ENCODE measurements at regions not wholly inside any gene's neighbourhood (a gene's known extent, or its start where the extent isn't known, plus 50 kb on each side); places are given as distances from the start of the nearest gene placed in this dataset.

GRCh38 chr2:88834376-88834775 is 142.9 kb downstream of the RPIA start:
- DNase-seq, result no peak

DNA sequence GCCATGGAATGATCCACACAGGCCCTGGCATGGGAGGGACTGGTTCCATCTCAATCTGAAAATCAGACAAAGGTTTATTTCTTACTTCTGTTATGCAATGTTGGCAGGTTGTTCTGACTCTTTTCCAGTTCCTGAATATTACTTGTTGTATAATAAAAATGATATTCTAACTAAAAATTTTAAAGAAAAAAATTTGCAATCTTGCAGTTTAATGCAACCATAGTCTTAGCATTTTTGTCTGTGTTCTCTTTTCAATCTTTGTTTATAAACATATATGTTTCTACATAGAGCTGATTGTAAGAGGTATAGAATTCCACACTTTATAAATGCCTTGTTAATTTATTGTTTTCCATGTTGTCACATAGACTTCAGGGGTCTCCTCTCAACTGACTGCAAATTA is 143.4 kb downstream of the RPIA start:
- no peak for DNase-seq

DNA sequence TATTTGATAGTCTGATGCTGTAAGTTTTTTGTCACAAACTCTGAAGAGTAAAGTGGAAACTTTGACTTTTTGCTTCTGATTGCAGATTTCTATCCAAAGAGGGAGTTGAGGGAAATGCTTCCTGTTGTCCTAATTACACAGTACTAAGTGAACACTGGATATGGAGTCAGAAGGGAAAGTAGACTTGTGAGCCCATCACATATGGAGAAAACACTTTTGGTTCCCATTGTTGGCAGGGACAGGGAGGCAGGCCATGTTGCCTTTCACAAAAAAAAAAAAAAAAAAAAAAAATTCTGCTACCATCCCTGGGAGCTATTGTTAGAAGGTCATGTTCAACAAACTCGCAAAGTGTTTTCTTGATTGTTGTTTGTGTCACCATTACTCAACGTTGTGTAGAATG is 144.3 kb downstream of the RPIA start:
- no peak for DNase-seq

GRCh38 chr2:88836351-88836750 is 144.9 kb downstream of the RPIA start:
- DNase-seq, result no peak

DNA sequence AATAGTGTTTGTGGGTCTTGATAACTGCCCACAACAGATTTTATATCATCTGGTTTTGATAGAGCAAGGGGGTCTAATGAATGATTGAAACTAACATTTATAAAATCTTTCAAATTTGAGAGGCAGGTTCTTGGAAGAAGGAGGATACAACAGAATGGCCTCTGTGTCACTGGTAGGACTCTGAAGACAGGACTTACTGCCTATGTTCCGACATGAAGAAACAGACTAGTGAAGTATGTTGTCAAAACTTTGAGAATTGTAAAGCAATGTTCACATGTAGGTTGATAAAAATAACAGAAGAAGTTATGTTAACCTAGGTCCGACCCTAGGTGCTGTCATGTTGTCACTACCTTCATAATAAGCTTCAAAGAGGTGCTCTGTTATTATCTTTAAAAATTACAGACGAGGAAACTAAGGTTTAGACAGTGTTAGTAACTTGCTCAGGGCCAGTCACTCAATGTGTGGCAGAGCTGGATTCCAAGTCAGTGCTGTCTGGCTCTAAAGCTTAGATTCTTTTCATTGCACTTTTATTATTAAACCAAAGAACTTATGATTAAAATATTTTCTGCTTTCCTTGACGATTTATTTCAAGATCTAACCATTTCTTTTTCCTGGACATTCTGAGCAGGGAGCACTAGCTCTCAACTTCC is 146.2 kb downstream of the RPIA start:
- DNase-seq, result no peak

DNA sequence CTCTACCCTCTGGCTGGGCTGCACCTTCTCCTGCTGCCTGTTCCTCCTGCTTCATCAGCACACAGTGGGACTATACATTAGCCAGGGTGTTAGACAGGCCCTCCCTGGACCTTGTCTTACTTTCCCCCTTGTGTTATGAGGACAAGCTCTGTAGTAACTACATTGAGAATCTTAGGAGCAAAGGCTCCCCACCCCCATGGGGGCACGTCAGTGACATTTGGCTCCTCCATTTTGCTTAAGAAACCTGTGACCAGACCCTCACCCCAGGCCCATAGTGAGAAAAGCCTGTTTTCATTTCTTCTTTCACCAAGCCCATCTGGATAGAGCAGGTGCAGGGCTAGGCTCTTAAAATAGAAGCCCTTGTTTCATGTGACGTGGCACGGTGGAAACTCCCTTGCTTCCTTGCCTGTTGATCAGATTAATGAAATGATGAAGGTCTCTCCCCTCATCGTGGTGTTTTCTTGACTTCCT is 146.7 kb downstream of the RPIA start:
- DNase-seq, result no peak

DNA sequence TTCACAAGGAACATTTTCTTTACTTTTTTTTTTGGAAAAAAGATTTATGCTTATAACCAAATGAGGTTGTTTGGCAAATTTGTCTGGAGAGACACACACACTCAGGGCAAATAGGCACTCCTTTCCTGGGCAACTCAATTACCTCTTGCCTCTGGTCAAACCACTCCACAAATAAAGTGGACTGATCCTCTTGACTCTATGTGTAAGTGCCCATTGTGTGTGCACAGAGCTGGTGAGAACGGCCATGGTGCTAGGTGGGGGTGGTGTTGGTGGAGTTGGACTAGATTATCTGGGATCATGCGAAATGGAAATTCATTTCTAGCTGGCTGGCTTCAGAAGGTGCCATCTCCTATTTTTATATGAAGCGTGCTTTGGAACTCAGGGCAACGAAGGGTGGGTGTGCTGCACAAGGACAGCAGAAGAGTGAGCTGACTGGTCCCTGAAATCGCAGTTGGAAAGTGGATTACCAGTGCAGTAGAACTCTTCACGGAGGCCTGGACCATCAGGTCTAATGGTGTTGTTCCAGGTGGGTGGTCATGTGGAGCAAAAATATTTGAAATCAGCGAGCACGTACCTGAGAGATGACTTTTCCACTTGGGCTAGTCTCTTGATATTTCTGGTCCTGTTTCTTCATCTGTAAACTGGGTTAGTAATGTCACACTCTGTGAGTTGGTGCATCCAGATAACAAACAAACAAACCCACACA is 149.9 kb downstream of the RPIA start:
- no peak for DNase-seq

DNA sequence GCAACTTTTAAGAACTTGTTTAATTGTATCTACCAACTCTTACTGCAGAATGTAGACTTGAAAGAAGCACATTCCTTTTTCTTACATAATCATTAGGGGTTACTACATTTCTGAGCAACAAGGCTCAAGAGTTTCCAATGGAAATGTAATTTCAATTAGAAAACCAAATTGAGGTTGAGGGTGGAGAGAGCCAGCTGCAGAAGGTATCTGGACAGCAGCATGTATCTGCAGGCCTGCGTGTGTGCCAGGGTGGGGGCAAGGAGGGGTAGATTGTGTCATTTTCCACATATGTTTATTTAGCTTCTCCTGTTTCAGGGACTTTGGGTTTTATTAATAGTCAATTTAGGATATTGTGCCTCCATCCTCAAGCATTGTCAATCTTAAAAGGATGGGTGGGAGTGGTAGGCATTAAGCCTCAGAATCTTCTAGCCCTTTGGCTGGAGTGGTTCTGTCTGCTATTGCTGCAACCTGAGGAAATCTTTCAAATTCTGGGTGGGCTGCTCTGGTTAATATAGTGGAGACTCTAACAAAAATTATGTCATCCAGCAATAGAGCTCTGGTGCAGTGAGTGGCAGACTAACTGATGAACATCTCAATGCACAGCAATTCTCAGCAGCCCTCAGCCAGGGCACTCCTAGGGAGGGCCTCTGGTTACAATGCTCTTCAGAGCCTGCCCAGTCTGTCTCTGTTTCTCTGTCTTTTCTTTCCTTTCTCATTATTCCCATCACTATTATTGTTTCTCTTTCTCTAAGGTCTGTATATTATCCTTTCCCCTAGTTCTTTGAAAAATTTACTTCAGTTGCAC is 151.4 kb downstream of the RPIA start:
- DNase-seq, result no peak

- DNase-seq, result no peak
Observed at GRCh38 chr2:88843651-88844050, 152.2 kb downstream of the RPIA start.

GRCh38 chr2:88844960-88845359 is 153.5 kb downstream of the RPIA start:
- no peak for DNase-seq

DNA sequence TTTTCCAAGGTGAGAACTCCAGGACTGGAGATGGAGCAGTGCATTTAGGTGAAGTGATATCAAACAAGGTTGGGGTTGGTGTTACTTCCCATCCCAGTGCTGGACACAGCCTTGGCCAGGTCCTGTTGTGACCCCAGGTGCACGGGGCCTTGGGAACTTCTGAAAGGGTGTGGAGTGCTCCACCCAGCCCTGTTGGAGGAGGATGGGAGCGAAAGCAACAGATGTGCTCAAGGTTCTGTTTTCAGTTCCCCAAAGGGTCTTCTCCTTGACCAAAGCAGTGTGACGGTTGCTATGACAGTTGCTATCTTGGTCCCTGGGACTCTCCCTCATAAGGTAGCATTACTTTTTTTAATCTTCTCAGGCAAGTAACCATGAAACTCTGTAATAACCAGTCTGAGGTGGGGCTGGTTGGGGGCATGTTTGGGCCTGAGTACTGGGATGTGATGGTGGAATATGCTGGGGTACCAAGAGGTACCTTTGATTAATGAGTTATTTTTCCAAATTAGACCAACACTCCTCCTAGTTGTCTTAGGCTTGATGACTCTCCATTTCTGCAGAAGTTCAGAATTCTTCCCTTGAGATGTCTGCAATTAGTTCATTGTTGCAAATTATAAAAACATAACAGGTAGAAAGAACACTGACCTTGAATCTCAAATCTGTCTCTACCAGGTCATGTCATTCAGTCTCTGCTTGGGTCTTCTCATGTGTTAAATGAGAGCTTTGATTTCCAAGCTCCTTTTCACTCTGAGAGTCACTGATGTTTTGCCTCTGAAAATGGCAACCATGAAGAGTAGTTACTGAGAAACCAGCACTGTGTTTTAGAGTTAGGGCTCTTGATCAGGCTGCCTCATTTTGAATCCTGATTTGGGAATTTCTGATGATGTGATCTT is 154.5 kb downstream of the RPIA start:
- no peak for DNase-seq

DNA sequence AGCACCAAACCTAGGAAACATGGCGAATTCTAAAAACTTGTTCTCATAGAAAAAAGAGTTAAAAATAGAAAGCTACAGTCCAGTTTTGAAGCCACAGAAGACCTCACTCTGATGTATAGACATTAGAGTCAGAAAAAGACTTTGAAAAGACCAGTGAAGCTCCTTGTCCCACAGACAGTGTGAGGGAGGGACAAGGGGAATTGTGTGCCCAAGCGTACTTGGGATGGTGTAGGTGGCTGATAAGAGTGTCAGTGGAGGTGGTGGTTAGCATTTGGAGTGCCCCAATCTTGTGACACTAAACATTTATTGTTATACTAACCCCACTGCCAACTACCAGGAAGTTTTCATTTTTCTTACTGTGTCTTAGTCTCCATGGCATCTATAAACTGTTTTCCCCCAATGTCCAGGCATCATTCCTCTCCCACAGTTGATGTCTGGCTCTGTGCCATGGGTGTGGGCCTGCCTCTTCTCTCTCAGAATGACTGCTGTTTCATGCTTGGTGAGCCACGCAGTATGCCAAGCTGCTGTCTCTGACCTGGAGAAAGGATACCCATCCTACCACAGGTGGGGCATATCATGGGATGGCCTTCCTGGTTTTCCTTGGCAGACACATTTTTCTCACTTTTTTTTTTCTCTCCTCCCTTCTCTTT is 161.4 kb downstream of the RPIA start:
- DNase-seq, result no peak

- DNase-seq, result no peak
Observed at GRCh38 chr2:88853403-88853790, 161.9 kb downstream of the RPIA start.

DNA sequence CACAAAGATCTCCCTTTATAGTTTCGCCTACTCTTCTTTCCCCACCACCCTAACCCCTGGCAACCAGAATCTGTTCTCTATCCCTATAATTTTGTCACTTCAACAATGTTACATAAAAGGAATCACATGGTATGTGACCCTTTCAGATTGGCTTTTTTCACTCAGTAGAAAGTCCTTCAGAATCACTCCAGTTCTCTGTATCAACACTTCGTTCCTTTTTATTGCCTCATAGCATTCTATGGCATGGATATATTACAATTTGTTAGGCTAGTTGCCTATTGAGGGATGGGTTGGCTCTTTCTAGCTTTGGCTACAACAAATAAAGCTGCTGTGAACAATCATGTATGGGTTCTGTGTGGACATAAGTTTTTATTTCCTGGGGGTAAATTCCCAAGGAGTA is 163.1 kb downstream of the RPIA start:
- DNase-seq, result no peak

DNA sequence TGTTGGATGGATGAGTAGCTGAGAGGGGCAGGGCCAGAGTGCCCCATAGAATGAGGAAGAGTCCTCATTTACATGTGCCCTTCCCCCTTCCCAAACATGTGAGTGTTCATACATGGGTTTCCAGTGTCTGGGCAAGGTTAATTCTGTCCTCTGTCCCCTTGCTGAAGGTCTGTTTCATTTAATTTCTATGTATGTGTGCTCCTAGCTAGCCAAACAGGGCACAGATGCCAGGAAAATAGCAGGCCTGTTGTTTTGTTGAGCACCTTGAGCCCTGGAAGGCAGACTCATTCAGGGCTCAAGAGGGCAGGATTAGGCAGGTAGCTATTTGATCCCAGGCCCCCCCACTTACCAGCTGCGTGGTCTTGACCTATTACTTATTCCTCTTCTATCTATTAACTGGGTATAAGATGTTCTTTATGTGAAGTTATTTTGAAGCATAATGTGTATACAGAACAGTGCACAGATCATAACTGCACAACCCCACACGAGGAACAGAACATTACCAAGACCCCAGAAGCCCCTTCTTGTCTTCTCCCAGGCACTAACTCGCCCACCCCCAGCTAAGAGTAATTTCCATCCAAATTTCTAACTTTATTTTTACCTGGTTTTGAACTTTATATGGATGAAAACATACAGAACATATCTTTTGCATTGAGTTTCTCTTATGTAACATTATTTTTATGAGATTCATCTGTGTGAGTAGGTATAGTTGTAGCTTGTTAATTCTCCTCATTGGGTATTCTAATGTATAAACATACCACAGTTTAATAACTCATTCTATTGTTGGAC is 164.3 kb downstream of the RPIA start:
- no peak for DNase-seq

- no peak for DNase-seq
Observed at GRCh38 chr2:88856409-88857135, 165.1 kb downstream of the RPIA start.

DNA sequence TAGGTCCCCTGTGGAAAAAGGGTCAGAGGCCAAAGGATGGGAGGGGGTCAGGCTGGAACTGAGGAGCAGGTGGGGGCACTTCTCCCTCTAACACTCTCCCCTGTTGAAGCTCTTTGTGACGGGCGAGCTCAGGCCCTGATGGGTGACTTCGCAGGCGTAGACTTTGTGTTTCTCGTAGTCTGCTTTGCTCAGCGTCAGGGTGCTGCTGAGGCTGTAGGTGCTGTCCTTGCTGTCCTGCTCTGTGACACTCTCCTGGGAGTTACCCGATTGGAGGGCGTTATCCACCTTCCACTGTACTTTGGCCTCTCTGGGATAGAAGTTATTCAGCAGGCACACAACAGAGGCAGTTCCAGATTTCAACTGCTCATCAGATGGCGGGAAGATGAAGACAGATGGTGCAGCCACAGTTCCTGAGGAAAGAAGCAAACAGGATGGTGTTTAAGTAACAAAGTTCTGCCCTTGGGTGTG is 165.8 kb downstream of the RPIA start:
- DNase-seq, result no peak

DNA sequence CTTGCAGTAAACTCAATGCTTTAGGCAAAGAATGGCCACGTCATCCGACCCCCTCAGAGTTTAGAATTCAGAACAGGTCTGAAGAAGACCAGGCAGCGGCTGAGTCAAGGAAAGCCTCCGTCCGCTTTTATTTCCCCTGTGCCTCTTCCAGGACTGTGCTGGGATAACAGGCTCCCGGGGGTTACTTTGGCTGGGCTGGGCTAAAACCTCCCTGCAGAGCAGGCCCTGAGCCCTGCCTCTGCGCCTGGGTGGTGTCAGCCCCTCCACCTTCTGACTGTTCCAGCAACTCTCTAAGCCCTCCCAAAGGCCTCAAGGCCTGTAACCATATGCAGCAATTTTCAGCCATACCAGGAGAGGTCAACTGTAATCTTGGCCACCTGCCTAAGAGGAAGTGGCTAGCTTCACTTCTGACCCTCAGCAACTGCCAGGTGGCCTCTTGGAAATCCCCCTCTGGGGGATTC is 166.5 kb downstream of the RPIA start:
- DNase-seq, result no peak

- no peak for DNase-seq
Observed at GRCh38 chr2:88859461-88859860, 168.0 kb downstream of the RPIA start.

DNA sequence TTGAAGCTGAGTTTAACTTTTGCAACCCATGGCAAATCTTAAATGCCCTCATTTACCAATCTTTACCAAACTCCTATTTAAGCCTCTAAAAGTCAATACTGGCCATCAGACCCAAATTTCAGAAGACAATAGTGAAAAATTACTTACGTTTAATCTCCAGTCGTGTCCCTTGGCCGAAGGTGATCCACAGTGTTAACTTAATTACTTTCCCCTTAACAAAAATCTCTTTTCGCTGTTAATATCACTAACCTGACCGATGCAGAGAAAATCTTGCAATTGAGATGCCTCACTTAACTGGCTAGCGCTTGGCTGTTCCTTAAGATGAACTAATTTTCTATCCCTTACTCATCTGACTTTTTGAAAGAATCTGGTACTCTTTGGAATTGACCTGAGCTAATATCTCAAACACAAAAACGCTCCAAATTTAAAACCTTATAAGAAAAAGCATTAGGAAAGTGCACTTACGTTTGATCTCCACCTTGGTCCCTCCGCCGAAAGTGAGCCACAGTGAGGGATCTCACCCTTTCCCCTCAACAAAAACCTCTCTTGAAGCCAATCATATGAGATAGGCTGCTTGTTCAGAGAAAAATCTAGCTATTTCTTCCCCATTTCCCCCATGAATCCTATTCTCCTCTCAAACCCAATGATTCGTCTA is 169.1 kb downstream of the RPIA start:
- no peak for DNase-seq

All from NCI-H446 (cell line).